ENCODE measurements at regions not wholly inside any gene's neighbourhood (a gene's known extent, or its start where the extent isn't known, plus 50 kb on each side); places are given as distances from the start of the nearest gene placed in this dataset.

- Histone ChIP-seq H3K27ac (replicated peaks) (no peak overlapping the region), H3K27me3 (ENCODE audit: insufficient read depth, poor library complexity, severe bottlenecking) (peaks cover 2% of the 10 kb centered on the region), H3K4me3 (replicated peaks; ENCODE audit: insufficient read depth, low read length) (no peak overlapping the region)
- no peak for TF ChIP-seq CTCF (IDR thresholded peaks at IDR 0.05; ENCODE audit: insufficient read depth, low read length)
- TF ChIP-seq SPI1 (IDR thresholded peaks at IDR 0.05; ENCODE audit: borderline replicate concordance, low read depth): no peak
- TF ChIP-seq POLR2AphosphoS5 (IDR thresholded peaks at IDR 0.05; ENCODE audit: low read depth): no peak
- no peak for TF ChIP-seq REST (IDR thresholded peaks at IDR 0.05; ENCODE audit: insufficient replicate concordance, low read depth)
- TF ChIP-seq GABPA (IDR thresholded peaks at IDR 0.05; ENCODE audit: low read depth): no peak
- no peak for DNase-seq (ENCODE audit: low read depth in 1 of 2, low spot score in 1 of 2)
Observed at GRCh38 chr6:165970001-165970400, 197.7 kb downstream of the TBXT start.

GRCh38 chr6:165969184-165969583 is 198.5 kb downstream of the TBXT start:
- no peak overlapping the region for H3K27ac ChIP-seq (replicated peaks)
- no peak for TF ChIP-seq REST (IDR thresholded peaks at IDR 0.05; ENCODE audit: insufficient replicate concordance, low read depth)
- no peak for TF ChIP-seq GABPA (IDR thresholded peaks at IDR 0.05; ENCODE audit: low read depth)
- no peak for TF ChIP-seq CTCF (IDR thresholded peaks at IDR 0.05; ENCODE audit: insufficient read depth, low read length)
- H3K4me3 ChIP-seq (replicated peaks; ENCODE audit: insufficient read depth, low read length): no peak overlapping the region
- H3K27me3 ChIP-seq (ENCODE audit: insufficient read depth, poor library complexity, severe bottlenecking): peaks cover 2% of the 10 kb centered on the region
- no peak for DNase-seq (ENCODE audit: low read depth in 1 of 2, low spot score in 1 of 2)

GRCh38 chr6:165968408-165968807 is 199.2 kb downstream of the TBXT start:
- TF ChIP-seq POLR2AphosphoS5 (IDR thresholded peaks at IDR 0.05; ENCODE audit: low read depth) (no peak), GABPA (IDR thresholded peaks at IDR 0.05; ENCODE audit: low read depth) (no peak), CTCF (IDR thresholded peaks at IDR 0.05; ENCODE audit: insufficient read depth, low read length) (no peak), REST (IDR thresholded peaks at IDR 0.05; ENCODE audit: insufficient replicate concordance, low read depth) (no peak), SPI1 (IDR thresholded peaks at IDR 0.05; ENCODE audit: borderline replicate concordance, low read depth) (no peak)
- Histone ChIP-seq H3K27ac (replicated peaks) (no peak overlapping the region), H3K27me3 (ENCODE audit: insufficient read depth, poor library complexity, severe bottlenecking) (peaks cover 2% of the 10 kb centered on the region), H3K4me3 (replicated peaks; ENCODE audit: insufficient read depth, low read length) (no peak overlapping the region)
- DNase-seq (ENCODE audit: low read depth in 1 of 2, low spot score in 1 of 2): no peak

Data from HL-60 (cell line).